HG02884 (cell line): ENCODE measurements at regions not wholly inside any gene's neighbourhood (a gene's known extent, or its start where the extent isn't known, plus 50 kb on each side); places are given as distances from the start of the nearest gene placed in this dataset.

ENCODE experiments used
- ATAC-seq: cut with Tn5 transposase; IDR thresholded peaks from one replicate; pipeline ENCODE4 v1.9.1; 2021; ENCODE audit warnings: mild to moderate bottlenecking, moderate library complexity; ENCODE audit not compliant: unreplicated experiment

- no peak for ATAC-seq
Measured at GRCh38 chr7:26551740-26552139, 260.1 kb downstream of the SNX10 start.

- no peak for ATAC-seq
Measured at GRCh38 chr7:26553128-26553527, 261.5 kb downstream of the SNX10 start.

GRCh38 chr7:26553582-26553981 is 261.9 kb downstream of the SNX10 start:
- no peak for ATAC-seq

- ATAC-seq: no peak
Measured at GRCh38 chr7:26554952-26555351, 263.3 kb downstream of the SNX10 start.

- no peak for ATAC-seq
Measured at GRCh38 chr7:26556061-26556881, 264.6 kb downstream of the SNX10 start.

- no peak for ATAC-seq
Measured at GRCh38 chr7:26560526-26561256, 269.0 kb downstream of the SNX10 start.

- ATAC-seq: no peak
Measured at GRCh38 chr7:26562841-26563240, 271.2 kb downstream of the SNX10 start.

GRCh38 chr7:26563406-26563805 is 271.7 kb downstream of the SNX10 start:
- no peak for ATAC-seq

GRCh38 chr7:26567266-26567665 is 275.6 kb downstream of the SNX10 start:
- ATAC-seq: no peak

- ATAC-seq: no peak
Measured at GRCh38 chr7:26574476-26574875, 282.8 kb downstream of the SNX10 start.

- ATAC-seq: no peak
Measured at GRCh38 chr7:26580064-26580591, 284.3 kb downstream of the SKAP2 start.

- ATAC-seq: no peak
Measured at GRCh38 chr7:26580711-26581110, 283.7 kb downstream of the SKAP2 start.

GRCh38 chr7:26583094-26583648 is 281.2 kb downstream of the SKAP2 start:
- ATAC-seq: no peak

GRCh38 chr7:26584326-26584725 is 280.1 kb downstream of the SKAP2 start:
- ATAC-seq: no peak

GRCh38 chr7:26584987-26585665 is 279.3 kb downstream of the SKAP2 start:
- no peak for ATAC-seq

- no peak for ATAC-seq
Measured at GRCh38 chr7:26587536-26587935, 276.9 kb downstream of the SKAP2 start.

GRCh38 chr7:26588511-26588910 is 275.9 kb downstream of the SKAP2 start:
- no peak for ATAC-seq

GRCh38 chr7:26590709-26591108 is 273.7 kb downstream of the SKAP2 start:
- ATAC-seq: no peak

GRCh38 chr7:26592011-26592410 is 272.4 kb downstream of the SKAP2 start:
- no peak for ATAC-seq

- no peak for ATAC-seq
Measured at GRCh38 chr7:26593393-26593792, 271.0 kb downstream of the SKAP2 start.

- no peak for ATAC-seq
Measured at GRCh38 chr7:26593896-26594295, 270.5 kb downstream of the SKAP2 start.
